GM12872 (cell line): ENCODE measurements at regions not wholly inside any gene's neighbourhood (a gene's known extent, or its start where the extent isn't known, plus 50 kb on each side); places are given as distances from the start of the nearest gene placed in this dataset.

ENCODE experiments used
- TF ChIP-seq, protein P1 (sequence below): IDR thresholded peaks from 3 replicates; pipeline ENCODE4 v1.5.1; 2011; ENCODE audit warnings: low read depth, mild to moderate bottlenecking, low read length, moderate library complexity; ENCODE audit not compliant: insufficient read depth

DNA sequence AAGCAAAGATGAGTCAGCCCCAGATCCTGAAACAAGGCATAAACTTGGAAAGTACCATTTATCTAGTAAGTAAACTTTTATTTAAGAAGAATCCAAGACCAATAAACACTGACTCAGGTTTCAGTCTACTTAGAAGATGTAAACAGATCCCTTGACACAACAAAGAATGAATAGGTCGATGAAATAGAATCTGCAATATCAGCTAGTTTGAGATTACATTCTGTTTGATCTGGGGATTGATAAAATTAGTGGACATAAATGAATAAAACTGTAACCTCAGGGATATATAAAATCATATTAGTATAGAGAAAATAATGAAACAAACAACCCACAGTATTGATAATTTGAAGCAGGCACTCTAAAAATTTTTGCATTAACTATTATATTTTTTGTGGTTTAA lies 708.9 kb downstream of the FAM181B start:
- TF ChIP-seq, protein P1, sequence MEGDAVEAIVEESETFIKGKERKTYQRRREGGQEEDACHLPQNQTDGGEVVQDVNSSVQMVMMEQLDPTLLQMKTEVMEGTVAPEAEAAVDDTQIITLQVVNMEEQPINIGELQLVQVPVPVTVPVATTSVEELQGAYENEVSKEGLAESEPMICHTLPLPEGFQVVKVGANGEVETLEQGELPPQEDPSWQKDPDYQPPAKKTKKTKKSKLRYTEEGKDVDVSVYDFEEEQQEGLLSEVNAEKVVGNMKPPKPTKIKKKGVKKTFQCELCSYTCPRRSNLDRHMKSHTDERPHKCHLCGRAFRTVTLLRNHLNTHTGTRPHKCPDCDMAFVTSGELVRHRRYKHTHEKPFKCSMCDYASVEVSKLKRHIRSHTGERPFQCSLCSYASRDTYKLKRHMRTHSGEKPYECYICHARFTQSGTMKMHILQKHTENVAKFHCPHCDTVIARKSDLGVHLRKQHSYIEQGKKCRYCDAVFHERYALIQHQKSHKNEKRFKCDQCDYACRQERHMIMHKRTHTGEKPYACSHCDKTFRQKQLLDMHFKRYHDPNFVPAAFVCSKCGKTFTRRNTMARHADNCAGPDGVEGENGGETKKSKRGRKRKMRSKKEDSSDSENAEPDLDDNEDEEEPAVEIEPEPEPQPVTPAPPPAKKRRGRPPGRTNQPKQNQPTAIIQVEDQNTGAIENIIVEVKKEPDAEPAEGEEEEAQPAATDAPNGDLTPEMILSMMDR = no peak

- TF ChIP-seq, protein P1 = no peak
Observed at GRCh38 chr11:82012276-82012675, 721.4 kb downstream of the FAM181B start.

DNA sequence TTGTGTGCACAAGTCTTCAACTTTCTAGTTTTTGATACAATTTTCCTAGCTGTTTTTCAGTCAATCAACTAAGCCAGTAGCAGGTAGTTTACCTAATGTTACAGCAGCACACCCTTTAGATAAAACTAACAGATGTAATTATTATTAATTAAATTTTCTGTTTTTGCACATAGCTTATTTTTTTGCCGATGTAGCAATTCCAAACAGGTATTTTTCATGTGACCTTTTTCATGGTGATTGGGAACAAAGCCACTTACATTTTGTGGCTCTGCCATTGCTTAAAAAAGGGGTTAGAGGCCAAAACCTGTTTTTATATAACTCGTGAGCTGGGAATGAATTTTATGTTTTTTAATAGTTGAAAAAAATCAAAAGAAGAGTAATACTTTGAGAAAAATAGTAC lies 724.5 kb downstream of the FAM181B start:
- TF ChIP-seq, protein P1 = no peak

DNA sequence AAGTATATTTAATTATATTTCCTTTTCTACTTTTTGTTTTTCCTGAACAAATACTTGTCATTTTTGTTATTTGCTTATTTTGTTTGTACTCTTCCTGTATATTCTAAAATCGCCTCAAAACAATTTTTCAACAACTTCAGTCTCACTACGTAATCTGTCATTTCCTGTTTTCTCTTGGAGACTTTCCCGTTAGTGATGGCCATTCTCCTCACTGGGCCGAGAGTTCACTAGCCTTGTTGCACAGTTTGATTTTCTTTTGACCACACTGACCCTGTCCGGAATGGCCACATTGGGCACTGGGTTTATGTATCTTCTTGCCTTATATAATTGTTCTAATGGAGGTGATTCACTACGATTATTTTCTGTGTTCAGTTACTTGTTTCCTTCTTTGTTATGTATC lies 726.1 kb downstream of the FAM181B start:
- TF ChIP-seq, protein P1 = no peak

DNA sequence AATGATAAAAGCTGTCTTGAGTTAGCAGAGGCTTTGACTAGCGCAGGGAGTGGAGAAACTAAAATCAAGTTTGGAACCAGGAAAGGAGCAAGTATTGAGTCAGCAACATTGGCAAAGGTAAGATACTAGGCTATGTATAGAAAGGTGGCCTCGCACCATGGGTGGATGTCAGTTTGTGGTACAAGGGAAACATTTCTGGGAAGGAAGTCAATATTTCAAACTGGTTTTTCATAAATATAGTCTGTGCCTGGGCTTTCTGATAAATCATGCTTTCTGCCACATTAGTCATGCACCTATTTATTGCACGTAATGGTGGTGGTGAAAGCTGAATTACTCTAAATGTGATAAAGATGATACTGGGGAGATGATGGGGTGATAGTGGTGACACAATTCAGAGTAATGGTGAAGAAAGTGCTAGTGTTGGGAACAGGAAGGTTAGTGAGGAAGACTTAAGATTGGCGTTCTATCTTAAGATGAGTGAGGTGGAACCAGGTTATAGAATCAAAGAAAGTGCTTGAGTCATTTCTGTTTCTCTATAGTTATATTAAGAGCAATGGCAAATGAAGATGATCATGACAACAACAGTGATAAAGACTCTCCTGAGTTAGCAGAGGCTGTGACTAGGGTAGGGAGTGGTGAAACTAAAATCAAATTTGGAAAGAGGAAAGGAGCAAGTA lies 729.0 kb downstream of the FAM181B start:
- TF ChIP-seq, protein P1 = no peak

DNA sequence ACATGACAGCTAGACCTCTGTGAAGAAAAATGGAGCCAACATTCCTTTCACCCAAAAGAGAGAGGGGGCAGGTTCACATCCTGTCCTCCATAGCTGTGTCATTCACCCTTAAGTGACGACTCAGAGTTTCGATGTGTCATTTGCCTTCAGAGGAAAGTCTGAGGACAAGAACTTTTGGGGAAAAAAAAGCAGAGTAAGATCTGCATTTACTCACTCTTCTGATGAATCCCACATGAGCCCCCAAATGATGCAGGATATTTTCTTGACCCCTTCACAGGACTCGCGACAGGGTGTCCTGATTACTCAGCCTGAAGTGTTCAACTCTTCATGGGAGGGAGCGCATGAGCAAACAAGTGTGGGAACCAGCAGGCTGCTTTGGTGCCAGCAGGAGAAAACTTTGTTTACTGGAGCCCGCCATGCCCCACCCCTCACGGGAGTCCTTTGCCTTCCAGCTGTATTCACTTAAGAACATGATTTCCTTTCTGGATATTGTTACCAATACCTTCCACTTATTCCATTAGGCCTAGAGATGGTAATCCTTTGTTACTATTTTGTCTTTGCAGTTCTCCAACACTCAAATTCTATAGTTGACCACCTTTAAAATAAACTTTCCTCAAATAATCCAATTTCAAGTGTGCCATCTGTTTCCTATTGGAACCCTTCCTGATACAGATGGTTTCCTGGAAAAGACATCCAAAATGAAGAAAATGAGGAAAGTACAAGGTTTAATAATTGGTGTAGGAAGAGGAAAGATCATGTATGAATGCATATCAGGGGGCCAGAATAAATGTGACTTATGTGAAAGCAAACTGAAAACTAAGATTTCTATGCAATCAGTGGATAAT lies 729.8 kb downstream of the FAM181B start:
- TF ChIP-seq, protein P1 = no peak

GRCh38 chr11:82003024-82003423 lies 730.6 kb downstream of the FAM181B start:
- TF ChIP-seq, protein P1 = no peak
